ENCODE measurements at regions not wholly inside any gene's neighbourhood (a gene's known extent, or its start where the extent isn't known, plus 50 kb on each side); places are given as distances from the start of the nearest gene placed in this dataset.

- no peak for TF ChIP-seq KDM1A (IDR thresholded peaks at IDR 0.05; ENCODE audit: borderline replicate concordance)
- TF ChIP-seq, protein P1, sequence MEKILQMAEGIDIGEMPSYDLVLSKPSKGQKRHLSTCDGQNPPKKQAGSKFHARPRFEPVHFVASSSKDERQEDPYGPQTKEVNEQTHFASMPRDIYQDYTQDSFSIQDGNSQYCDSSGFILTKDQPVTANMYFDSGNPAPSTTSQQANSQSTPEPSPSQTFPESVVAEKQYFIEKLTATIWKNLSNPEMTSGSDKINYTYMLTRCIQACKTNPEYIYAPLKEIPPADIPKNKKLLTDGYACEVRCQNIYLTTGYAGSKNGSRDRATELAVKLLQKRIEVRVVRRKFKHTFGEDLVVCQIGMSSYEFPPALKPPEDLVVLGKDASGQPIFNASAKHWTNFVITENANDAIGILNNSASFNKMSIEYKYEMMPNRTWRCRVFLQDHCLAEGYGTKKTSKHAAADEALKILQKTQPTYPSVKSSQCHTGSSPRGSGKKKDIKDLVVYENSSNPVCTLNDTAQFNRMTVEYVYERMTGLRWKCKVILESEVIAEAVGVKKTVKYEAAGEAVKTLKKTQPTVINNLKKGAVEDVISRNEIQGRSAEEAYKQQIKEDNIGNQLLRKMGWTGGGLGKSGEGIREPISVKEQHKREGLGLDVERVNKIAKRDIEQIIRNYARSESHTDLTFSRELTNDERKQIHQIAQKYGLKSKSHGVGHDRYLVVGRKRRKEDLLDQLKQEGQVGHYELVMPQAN (conservative IDR thresholded peaks at IDR 0.05) = no peak
- TF ChIP-seq JUNB (IDR thresholded peaks at IDR 0.05) = no peak
- TF ChIP-seq MTA2 (IDR thresholded peaks at IDR 0.05; ENCODE audit: low read depth) = no peak
- no peak for TF ChIP-seq CTCF (IDR thresholded peaks at IDR 0.05 in 2 of 3, conservative IDR thresholded peaks at IDR 0.05 in 1 of 3; ENCODE audit: control insufficient read depth in 2 of 3, extremely low read depth in 1 of 3, insufficient read depth in 1 of 3, low read depth in 3 of 3, low read length in 3 of 3)
- no peak for TF ChIP-seq CREB1 (IDR thresholded peaks at IDR 0.05; ENCODE audit: low read depth)
- TF ChIP-seq POLR2A (IDR thresholded peaks at IDR 0.05; ENCODE audit: low read depth, low read length) = no peak
- TF ChIP-seq MXI1 (IDR thresholded peaks at IDR 0.05; ENCODE audit: low read depth, low read length) = no peak
- no peak for TF ChIP-seq CEBPB (IDR thresholded peaks at IDR 0.05; ENCODE audit: borderline replicate concordance in 1 of 2, low read depth in 2 of 2, low read length in 2 of 2)
- TF ChIP-seq RELA (IDR thresholded peaks at IDR 0.05; ENCODE audit: borderline replicate concordance, partially characterized antibody) = no peak
- TF ChIP-seq REST (IDR thresholded peaks at IDR 0.05; ENCODE audit: low read depth, low read length) = no peak
- no peak for TF ChIP-seq IRF4 (IDR thresholded peaks at IDR 0.05; ENCODE audit: low read depth, low read length)
These were observed 836.9 kb upstream of the FANCL start for GRCh38 chr2:59077981-59078531.

Measured in GM12878 (cell line).